Esophagus (tissue), 2 donors: ENCODE measurements at regions not wholly inside any gene's neighbourhood (a gene's known extent, or its start where the extent isn't known, plus 50 kb on each side); places are given as distances from the start of the nearest gene placed in this dataset.
"Not testable (repeated sequence)": the region's sequence is repeated elsewhere in the genome, so short reads cannot be mapped to it uniquely, and the experiment has no call there.

ENCODE experiments used
- H3K27ac ChIP-seq, 2 donors: one replicate each; pipeline ENCODE4 v1.5.1; 2013; ENCODE audit warnings: low read depth in 2 of 2, mild to moderate bottlenecking in 2 of 2, inconsistent platforms in 1 of 2, low read length in 1 of 2, moderate library complexity in 1 of 2
- H3K27me3 ChIP-seq, 2 donors: one replicate each; pipeline ENCODE4 v1.6.1; 2013; ENCODE audit warnings: low read length in 2 of 2, control low read depth in 1 of 2, mild to moderate bottlenecking in 1 of 2; ENCODE audit not compliant: insufficient read depth in 2 of 2, control insufficient read depth in 1 of 2
- H3K36me3 ChIP-seq, 2 donors: one replicate each; pipeline ENCODE4 v1.6.1; 2013; ENCODE audit warnings: low read length in 1 of 2; ENCODE audit not compliant: control insufficient read depth in 2 of 2, insufficient read depth in 2 of 2
- H3K4me1 ChIP-seq, 2 donors: one replicate each; pipeline ENCODE4 v1.6.1; 2013; ENCODE audit warnings: low read length in 1 of 2; ENCODE audit not compliant: control insufficient read depth in 2 of 2, insufficient read depth in 2 of 2
- H3K4me3 ChIP-seq, 2 donors: one replicate each; pipeline ENCODE4 v1.5.1; 2013; ENCODE audit warnings: low read length in 2 of 2, mild to moderate bottlenecking in 2 of 2, low read depth in 1 of 2, moderate library complexity in 1 of 2
- H3K9me3 ChIP-seq, 2 donors: one replicate each; pipeline ENCODE4 v1.6.1; 2013; ENCODE audit warnings: mild to moderate bottlenecking in 2 of 2, low read depth in 1 of 2, low read length in 1 of 2, moderate library complexity in 1 of 2; ENCODE audit not compliant: control insufficient read depth in 2 of 2, insufficient read depth in 1 of 2
- WGBS, 2 donors: extraction: QIAGEN DNeasy Blood & Tissue Kit; methylation state at CpG; one replicate each; pipeline ENCODE4 v1.1.7; 2013; 5-methylcytosine and 5-hydroxymethylcytosine counted together
- donor health status: healthy with polysubstance abuse.
- donor health status: Bipolar disorder and iron deficiency.

DNA sequence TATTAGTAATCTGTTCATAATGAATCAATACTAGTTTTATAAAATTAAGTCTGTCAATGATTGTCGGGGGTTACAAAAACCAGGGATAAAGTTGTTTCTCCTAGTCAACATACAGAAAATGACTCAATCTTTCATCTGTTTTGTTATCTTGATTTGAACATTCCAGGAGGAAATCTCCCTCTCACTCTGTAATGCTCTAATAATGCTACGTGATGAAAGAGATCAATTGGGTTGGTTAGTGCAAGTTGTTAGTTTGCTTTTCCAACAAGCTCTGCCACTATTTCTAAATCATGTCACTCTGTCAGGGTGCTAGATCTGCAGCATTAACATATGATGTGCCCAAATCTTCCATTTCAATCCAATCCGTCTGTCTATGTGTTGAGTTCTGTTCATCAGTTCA, 379.5 kb upstream of the GJE1 start:
- Histone ChIP-seq H3K27ac (no peak overlapping the region), H3K4me1 (no peaks in the 10 kb centered on the region), H3K9me3 (no peaks in the 10 kb centered on the region), H3K36me3 (no peaks in the 10 kb centered on the region), H3K4me3 (no peak overlapping the region), H3K27me3 (no peaks in the 10 kb centered on the region)
- WGBS, 2 donors, result 57 to 67% methylated on average over 3 of the region's 3 CpGs

DNA sequence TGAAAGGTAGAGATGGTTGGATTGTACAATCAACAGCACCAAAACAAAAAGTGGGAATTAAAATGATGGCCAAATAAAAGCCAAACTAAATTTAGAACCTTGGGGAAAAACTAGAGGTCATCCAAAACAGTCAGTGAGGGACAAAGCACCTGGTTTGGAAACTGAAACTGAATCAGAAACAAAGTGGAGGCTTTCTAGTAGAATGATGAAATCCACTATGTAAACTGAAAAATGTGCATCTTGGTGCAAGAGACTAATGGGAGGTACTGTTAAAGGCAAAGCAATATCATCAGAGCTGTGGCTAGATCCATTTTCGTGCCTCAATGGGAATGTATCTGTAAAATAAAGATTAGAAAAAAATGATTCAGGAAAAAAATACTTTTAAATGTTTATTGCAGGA, 380.0 kb upstream of the GJE1 start:
- H3K4me1 ChIP-seq, result no peaks in the 10 kb centered on the region
- H3K9me3 ChIP-seq, result no peaks in the 10 kb centered on the region
- WGBS, 2 donors, result 78 to 81% methylated on average over 1 of the region's 1 CpG
- H3K27me3 ChIP-seq, result no peaks in the 10 kb centered on the region
- no peak overlapping the region for H3K4me3 ChIP-seq
- no peak overlapping the region for H3K27ac ChIP-seq
- no peaks in the 10 kb centered on the region for H3K36me3 ChIP-seq

DNA sequence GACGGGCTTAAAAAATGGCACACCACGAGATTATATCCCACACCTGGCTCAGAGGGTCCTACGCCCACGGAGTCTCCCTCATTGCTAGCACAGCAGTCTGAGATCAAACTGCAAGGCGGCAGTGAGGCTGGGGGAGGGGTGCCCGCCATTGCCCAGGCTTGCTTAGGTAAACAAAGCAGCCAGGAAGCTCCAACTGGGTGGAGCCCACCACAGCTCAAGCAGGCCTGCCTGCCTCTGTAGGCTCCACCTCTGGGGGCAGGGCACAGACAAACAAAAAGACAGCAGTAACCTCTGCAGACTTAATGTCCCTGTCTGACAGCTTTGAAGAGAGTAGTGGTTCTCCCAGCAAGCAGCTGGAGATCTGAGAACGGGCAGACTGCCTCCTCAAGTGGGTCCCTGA, 386.4 kb upstream of the GJE1 start:
- H3K9me3 ChIP-seq, H3K27ac ChIP-seq, H3K36me3 ChIP-seq, H3K4me1 ChIP-seq, H3K27me3 ChIP-seq, H3K4me3 ChIP-seq: not testable (repeated sequence)
- 64 to 69% methylated on average over 7 of the region's 7 CpGs for WGBS, 2 donors

DNA sequence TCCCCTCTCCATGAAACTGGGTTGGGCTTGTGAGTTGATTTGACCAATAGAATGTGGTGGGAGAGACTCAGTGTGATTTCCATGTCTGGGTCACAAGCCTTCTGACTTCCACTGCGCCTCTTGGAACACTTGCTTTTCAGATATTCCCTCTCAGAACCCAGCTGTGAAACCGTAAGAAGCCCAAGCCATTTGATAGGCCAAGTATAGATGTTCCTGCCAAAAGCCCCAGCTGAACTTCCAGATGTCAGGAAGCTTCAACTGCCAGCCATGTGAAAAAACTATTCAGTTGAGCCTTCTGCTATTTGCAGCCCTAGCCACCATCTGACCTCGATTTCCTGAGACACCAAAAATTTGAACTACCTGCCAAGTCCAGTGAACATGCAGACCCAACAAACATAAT, 387.8 kb upstream of the GJE1 start:
- 62% methylated on average over 3 of the region's 3 CpGs for WGBS, 2 donors
- Histone ChIP-seq H3K4me3 (no peak overlapping the region), H3K4me1 (no peaks in the 10 kb centered on the region), H3K36me3 (no peaks in the 10 kb centered on the region), H3K27ac (no peak overlapping the region), H3K9me3 (no peaks in the 10 kb centered on the region), H3K27me3 (no peaks in the 10 kb centered on the region)

DNA sequence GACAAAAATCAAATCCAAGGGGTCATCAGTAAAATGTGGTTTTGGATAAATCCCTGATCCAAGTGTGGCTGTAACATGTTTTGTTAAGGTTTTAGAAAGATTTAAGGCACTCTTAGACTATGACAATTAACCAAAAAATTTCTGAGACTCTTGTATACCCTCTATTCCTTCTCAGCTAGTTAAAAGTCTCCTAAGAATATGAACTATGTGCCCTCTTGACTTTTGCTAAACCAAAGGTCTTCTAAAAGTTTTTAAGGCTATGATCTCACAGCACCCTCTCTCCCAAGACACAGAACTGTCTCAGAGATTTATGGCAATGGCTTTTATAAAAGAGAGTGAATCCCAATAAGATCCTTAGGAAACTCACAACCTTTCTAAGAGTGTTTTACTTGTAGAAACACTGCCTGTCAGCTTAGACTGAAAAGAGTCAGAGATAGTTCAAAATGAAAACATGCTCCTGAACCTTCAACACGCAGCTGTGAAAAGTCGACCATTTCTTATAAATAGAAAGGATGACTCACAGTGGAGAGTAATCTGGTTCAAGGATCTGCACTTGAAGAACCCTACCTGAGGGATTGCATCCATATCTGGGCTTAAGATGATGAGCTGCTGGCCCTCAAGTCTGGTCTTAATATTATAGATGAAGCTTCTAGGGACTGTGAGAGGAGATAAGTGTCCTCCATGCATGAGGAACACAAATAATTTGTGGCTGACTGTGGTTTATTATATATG, 388.4 kb upstream of the GJE1 start:
- Histone ChIP-seq H3K27me3 (no peaks in the 10 kb centered on the region), H3K36me3 (no peaks in the 10 kb centered on the region), H3K27ac (no peak overlapping the region), H3K4me3 (no peak overlapping the region), H3K4me1 (no peaks in the 10 kb centered on the region), H3K9me3 (no peaks in the 10 kb centered on the region)
- WGBS, 2 donors, result 75 to 77% methylated on average over 2 of the region's 2 CpGs

DNA sequence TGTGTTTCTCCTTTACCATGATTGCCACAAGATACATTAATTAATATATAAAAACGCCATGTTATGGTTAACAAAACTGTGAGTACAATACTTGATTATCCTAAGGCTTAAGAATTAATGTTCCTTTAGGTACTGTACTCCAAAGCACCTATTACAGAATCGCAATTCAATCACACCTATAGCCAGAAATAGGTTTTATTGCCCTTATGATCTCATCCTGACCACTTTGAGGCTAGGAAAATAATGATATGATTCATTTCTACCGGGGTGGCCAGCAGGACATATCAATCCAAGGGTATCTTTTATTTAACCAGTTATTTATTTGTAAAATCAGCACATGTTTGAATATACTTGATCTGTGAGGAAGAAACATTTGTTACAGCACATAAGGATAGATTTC, 396.6 kb upstream of the GJE1 start:
- Histone ChIP-seq H3K9me3 (no peaks in the 10 kb centered on the region), H3K27ac (no peak overlapping the region), H3K4me3 (no peak overlapping the region), H3K4me1 (no peaks in the 10 kb centered on the region), H3K36me3 (no peaks in the 10 kb centered on the region), H3K27me3 (no peaks in the 10 kb centered on the region)
- 64 to 65% methylated on average over 3 of the region's 3 CpGs for WGBS, 2 donors

DNA sequence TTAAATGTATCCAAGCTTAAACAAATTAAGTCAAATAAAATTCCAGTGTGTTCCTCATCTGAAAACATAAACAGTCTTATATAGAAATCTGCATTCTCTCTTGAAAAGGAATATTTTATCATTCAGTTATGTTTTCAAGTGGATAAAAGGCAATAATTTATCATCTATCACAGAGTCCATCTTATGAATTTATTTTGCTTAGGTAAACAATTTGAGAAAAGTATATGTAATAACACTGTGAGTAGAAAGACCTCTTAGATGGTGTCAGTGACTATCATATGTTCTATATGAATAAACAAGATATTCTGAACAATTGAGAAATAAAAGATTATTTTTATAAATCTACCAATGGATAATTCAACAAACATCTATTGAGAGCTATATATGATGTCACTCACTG, 397.6 kb upstream of the GJE1 start:
- Histone ChIP-seq H3K4me1 (no peaks in the 10 kb centered on the region), H3K36me3 (no peaks in the 10 kb centered on the region), H3K27me3 (no peaks in the 10 kb centered on the region), H3K4me3 (no peak overlapping the region), H3K9me3 (no peaks in the 10 kb centered on the region), H3K27ac (no peak overlapping the region)

DNA sequence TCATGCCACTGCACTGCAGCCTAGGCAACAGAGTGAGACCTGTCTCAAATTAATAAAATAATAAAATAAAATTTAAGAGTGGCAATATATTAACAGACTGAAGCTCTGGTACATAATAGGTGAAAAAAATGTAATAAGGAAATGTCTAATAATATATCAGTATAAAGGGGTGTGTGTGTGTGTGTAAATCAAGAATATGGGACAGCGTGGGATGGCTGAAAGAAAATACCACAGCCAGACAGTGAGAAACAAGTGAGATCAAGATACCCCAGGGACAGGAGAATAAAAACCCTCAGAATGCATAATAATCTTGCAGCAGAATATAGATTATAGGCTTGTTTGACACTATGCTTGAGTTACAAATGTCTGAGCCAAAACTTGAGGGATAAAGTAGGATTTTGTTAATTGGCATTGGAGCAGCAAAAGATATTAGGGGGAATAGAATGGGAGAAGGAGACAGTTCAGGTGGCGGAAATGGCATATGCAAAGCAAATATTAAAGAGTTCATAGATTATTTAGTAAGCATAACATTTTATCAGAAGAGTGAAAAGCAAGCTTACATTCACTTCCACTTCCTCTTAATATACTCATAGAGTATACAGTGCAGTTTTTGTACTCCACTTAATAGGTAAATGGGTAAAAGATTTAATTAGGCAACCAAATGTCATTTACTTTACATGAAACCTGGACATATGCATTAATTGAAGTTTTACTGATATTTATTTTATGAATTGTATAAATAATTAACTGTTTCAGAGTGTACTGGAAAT, 398.5 kb upstream of the GJE1 start:
- 71% methylated on average over 2 of the region's 2 CpGs for WGBS, 2 donors
- Histone ChIP-seq H3K36me3 (no peaks in the 10 kb centered on the region), H3K4me1 (no peaks in the 10 kb centered on the region), H3K27me3 (no peaks in the 10 kb centered on the region), H3K27ac (no peak overlapping the region), H3K4me3 (no peak overlapping the region), H3K9me3 (no peaks in the 10 kb centered on the region)

DNA sequence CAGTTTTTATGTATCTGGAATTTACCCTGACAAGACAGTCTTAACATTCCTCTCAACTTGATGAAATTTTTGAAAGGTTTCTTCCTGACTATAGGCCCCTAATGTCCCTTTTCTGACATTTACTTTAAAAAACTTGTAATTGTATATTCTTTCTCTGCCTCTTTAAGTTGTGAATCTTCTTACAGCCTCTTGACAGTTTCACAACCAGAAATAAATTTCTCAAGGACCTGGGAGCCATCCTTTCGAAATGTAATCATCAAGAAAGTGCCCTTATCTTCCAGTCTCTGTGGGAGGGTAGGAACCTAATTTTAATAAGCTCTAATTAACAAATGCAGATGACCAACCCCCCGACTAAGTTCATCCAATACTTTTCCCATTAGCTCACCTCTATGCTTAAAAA, 403.6 kb upstream of the GJE1 start:
- Histone ChIP-seq H3K9me3 (no peaks in the 10 kb centered on the region), H3K36me3 (no peaks in the 10 kb centered on the region), H3K27ac (no peak overlapping the region), H3K27me3 (no peaks in the 10 kb centered on the region), H3K4me1 (no peaks in the 10 kb centered on the region), H3K4me3 (no peak overlapping the region)
- 72 to 75% methylated on average over 2 of the region's 2 CpGs for WGBS, 2 donors

DNA sequence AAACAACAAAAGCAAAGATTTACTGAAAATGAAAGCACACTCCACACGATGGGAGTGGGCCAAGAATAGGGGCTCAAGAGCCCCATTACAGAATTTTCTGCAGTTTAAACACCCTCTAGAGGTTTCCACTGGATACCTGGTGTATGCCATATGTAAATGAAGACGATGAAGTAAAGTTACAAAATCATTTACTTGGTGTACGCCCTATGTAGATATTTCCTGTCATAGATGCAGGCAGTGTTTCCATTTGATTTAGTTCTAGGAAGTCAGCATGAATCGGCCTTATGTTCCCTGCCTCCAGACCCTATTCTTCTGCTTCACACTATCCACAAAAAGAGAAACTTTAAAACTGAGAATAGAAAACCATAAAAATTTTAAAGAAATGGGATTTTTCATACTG, 404.4 kb upstream of the GJE1 start:
- 65 to 67% methylated on average over 4 of the region's 4 CpGs for WGBS, 2 donors
- Histone ChIP-seq H3K4me1 (no peaks in the 10 kb centered on the region), H3K4me3 (no peak overlapping the region), H3K36me3 (no peaks in the 10 kb centered on the region), H3K27me3 (no peaks in the 10 kb centered on the region), H3K27ac (no peak overlapping the region), H3K9me3 (no peaks in the 10 kb centered on the region)
